Motor neuron (in vitro differentiated cells): ENCODE measurements at regions not wholly inside any gene's neighbourhood (a gene's known extent, or its start where the extent isn't known, plus 50 kb on each side); places are given as distances from the start of the nearest gene placed in this dataset.

ENCODE experiments used
- ATAC-seq, 8 experiments: fragments of 200-7000 bp; cut with Tn5 transposase; replicated peaks in 6 of 8; 2 replicates each; pipeline ENCODE4 v1.8.0; 2021; ENCODE audit warnings: mild to moderate bottlenecking in 8 of 8, moderate library complexity in 8 of 8
- H3K27ac ChIP-seq, 2 donors: fragments of 250-450 bp; sonication (Bioruptor Pico); 2 replicates each; pipeline ENCODE4 v1.9.0; 2021; ENCODE audit warnings: antibody characterized with exemption in 2 of 2, mild to moderate bottlenecking in 2 of 2, moderate library complexity in 1 of 2
- H3K4me1 ChIP-seq, 2 donors: fragments of 250-450 bp; sonication (Bioruptor Pico); replicated peaks in 1 of 2; 2 replicates each; pipeline ENCODE4 v1.6.1; 2021; ENCODE audit warnings: antibody characterized with exemption in 2 of 2, mild to moderate bottlenecking in 2 of 2, moderate library complexity in 1 of 2
- H3K4me3 ChIP-seq, 5 donors: fragments of 250-450 bp; sonication (Bioruptor Pico); 2 replicates each; pipeline ENCODE4 v1.9.0; 2021; ENCODE audit warnings: antibody characterized with exemption in 5 of 5, mild to moderate bottlenecking in 5 of 5, moderate library complexity in 4 of 5
- WGBS, 10 experiments: fragments of 450-650 bp; shearing (Covaris generic); methylation state at CpG; one replicate each; pipeline ENCODE4 v1.0.0; 2022; 5-methylcytosine and 5-hydroxymethylcytosine counted together
- in situ Hi-C, 9 experiments: fragments of 400-800 bp; cut with MboI; loops; one replicate each; pipeline ENCODE4 v1.15.0; 2021; ENCODE audit warnings: low sequenced_read_pairs in 9 of 9, low pct_unique_long_range_greater_than_20kb in 2 of 9; ENCODE audit not compliant: unreplicated experiment in 9 of 9

DNA sequence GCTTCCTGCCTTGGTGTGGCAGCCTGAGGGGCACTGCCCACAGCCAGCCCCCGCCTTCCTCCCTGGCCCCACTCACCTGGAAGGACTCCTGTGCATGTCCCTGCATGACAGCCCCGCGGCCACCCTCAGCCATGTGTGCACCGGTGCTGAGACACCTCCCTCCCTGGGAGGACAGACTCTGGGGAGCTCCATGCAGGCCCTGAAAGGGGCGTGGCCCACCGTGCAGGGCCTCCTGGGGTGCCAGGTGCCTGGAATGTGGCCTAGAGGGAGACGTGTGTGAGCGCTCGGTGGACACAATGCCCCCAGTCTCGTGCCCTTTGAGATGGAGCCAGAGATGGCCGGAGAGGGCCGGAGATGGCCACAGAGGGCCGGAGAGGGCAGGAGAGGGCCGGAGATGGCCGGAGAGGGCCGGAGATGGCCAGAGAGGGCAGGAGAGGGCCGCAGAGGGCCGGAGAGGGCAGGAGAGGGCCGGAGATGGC, 59.1 kb upstream of the PPP2R2D start:
- WGBS, 10 experiments: 45 to 100% (median 70%) methylated on average over 2 to 6 of the region's 19 CpGs; no CpG with 5 or more reads in 5 of the 10 experiments
- Histone ChIP-seq H3K27ac (no peak overlapping the region), H3K4me3 (no peak overlapping the region), H3K4me1 (no peaks in the 10 kb centered on the region)
- peak in 2 of 8 experiments; percentile 7 to 8 for ATAC-seq
- in situ Hi-C loops: no loop called here

DNA sequence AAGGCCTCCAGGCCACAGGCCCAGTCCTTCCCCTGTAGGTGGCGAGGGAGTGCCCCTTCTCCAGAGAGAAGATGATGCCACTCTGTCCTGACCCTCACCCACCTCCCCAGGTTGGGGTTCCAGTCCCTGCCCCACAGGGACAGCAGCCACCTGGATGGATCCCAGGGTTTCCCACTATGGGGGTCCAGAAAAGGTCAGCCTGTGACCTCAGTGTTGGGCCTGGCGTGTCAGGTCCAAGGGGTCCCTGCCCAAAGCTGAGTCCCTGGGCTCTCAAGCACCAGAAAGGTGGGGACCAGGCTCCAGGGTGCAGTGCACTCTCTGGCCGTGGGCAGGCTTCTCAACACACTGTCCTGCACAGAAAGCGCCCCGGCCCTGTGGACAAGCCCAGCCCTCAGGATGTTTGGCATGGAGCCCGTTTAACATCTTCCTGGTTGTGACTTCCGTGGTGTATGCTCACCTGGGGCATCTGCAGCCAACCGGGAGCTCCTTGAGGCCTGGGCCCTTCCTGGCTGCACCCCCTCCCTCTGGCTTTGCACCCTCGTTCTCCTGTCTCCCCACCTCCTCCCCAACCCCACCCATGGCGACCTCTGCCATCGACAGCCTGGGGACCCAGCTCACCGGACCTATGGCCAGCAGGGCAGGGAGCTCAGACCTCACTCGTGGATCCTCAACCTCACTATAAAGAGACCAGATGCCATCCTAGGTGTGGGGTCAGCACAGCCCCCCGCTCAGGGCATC, 58.3 kb upstream of the PPP2R2D start:
- 67 to 93% methylated on average over 1 to 3 of the region's 14 CpGs; no CpG with 5 or more reads in 8 of the 10 experiments for WGBS, 10 experiments
- in situ Hi-C loops: no loop called here
- H3K4me1 ChIP-seq: no peaks in the 10 kb centered on the region
- no peak overlapping the region for H3K4me3 ChIP-seq
- no peak for ATAC-seq
- no peak overlapping the region for H3K27ac ChIP-seq

- H3K27ac ChIP-seq: no peak overlapping the region
- H3K4me3 ChIP-seq: no peak overlapping the region
- in situ Hi-C loops: no loop called here
- whole genome bisulfite sequencing, 10 experiments: 80 to 94% (median 85%) methylated on average over 2 to 3 of the region's 8 CpGs; no CpG with 5 or more reads in 7 of the 10 experiments
- no peaks in the 10 kb centered on the region for H3K4me1 ChIP-seq
- ATAC-seq: no peak
Measured at GRCh38 chr10:131843089-131843595, 57.7 kb upstream of the PPP2R2D start.

DNA sequence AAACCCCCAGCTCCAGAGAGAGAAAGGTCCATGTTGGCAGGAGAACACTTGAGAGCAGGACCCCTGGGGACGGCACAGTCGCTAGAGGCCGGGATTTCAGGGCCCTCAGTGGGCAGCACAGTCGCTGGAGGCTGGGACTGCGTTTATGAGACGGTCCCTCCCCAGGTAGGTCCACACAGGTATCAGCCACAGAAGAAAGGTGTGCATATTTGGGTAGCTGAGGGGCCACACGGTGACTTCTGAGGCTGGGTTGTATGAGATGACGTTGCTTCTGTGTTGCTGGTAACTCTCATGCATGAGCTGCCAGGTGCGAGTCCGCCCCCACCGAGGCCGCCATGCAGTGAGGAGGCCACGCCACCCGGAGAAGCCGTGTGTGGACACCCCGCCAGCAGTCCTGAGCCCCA, 56.9 kb upstream of the PPP2R2D start:
- Histone ChIP-seq H3K27ac (no peak overlapping the region), H3K4me1 (no peaks in the 10 kb centered on the region), H3K4me3 (no peak overlapping the region)
- in situ Hi-C loops: no loop called here
- 0 to 100% (median 48%) methylated on average over 1 to 8 of the region's 16 CpGs; no CpG with 5 or more reads in 6 of the 10 experiments for WGBS, 10 experiments
- ATAC-seq: no peak

- in situ Hi-C loops: no loop called here
- ATAC-seq: no peak
- no peaks in the 10 kb centered on the region for H3K4me1 ChIP-seq
- H3K27ac ChIP-seq: no peak overlapping the region
- H3K4me3 ChIP-seq: no peak overlapping the region
- 0 to 90% (median 84%) methylated on average over 1 to 18 of the region's 22 CpGs; no CpG with 5 or more reads in 3 of the 10 experiments for WGBS, 10 experiments
Measured at GRCh38 chr10:131844529-131845084, 56.2 kb upstream of the PPP2R2D start.

- 20 to 93% (median 80%) methylated on average over 1 to 11 of the region's 26 CpGs; no CpG with 5 or more reads in 3 of the 10 experiments for WGBS, 10 experiments
- no peak overlapping the region for H3K4me3 ChIP-seq
- no peak overlapping the region for H3K27ac ChIP-seq
- no peaks in the 10 kb centered on the region for H3K4me1 ChIP-seq
- ATAC-seq: peak in 3 of 8 experiments; percentile 41 to 77 (median 47)
- in situ Hi-C loops: no loop called here
Measured at GRCh38 chr10:131845505-131846239, 55.1 kb upstream of the PPP2R2D start.

- no peaks in the 10 kb centered on the region for H3K4me1 ChIP-seq
- no peak overlapping the region for H3K27ac ChIP-seq
- in situ Hi-C loops: no loop called here
- peak in 2 of 8 experiments; percentile 12 to 14 for ATAC-seq
- no peak overlapping the region for H3K4me3 ChIP-seq
- WGBS, 10 experiments: 0 to 80% (median 35%) methylated on average over 1 to 9 of the region's 26 CpGs; no CpG with 5 or more reads in 2 of the 10 experiments
Measured at GRCh38 chr10:131846240-131847101, 54.3 kb upstream of the PPP2R2D start.

DNA sequence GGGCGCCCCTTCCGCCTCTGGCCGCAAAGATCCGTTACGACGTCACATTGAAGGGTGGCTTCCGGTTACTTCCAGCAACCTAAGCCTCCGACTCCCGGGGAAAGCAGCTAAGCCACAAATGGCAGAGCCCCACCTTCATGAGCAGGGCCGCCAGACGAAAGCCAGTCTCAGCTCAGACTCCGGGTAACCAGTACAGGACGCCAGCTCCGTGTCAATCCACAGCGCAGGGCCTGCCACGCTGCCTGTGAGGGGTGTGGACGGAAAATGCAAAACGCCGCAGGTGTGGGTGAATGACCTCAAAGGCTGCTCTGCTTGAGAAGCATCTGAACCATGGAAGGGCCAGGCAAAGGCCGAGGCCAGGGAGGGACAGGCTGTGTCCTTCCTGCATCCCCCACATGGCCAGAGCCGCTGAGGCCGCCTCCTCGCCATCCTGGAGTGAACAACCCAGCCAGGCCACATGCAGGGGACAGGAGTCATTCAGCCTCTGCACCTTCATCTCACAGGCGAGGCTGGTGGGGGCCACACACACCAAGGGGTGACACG, 53.5 kb upstream of the PPP2R2D start:
- Histone ChIP-seq H3K27ac (no peak overlapping the region), H3K4me3 (no peak overlapping the region), H3K4me1 (no peaks in the 10 kb centered on the region)
- no peak for ATAC-seq
- whole genome bisulfite sequencing, 10 experiments: 60 to 100% (median 96%) methylated on average over 1 to 13 of the region's 25 CpGs; no CpG with 5 or more reads in 5 of the 10 experiments
- in situ Hi-C loops: no loop called here

DNA sequence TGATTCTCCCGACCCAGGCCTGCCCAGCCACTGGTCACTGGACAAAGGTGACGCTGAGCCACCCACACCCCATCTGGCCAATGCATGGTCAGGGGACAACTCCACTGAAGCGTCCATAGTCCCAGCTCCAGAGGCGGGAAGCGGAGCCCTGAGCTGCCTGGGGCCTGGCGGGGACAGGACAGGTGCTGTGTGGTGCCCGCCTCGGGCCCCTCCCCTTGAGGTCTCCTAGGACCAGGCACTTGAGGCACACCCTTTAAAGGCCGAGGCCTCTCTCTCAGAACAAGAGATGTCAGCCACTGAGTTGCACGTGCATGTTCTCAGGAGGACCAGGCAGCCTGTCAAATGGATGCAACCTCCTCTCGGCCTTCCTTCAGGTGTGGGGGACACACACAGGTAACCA, 52.5 kb upstream of the PPP2R2D start:
- H3K27ac ChIP-seq: no peak overlapping the region
- no peaks in the 10 kb centered on the region for H3K4me1 ChIP-seq
- in situ Hi-C loops: no loop called here
- H3K4me3 ChIP-seq: no peak overlapping the region
- WGBS, 10 experiments: 20 to 100% (median 40%) methylated on average over 1 to 4 of the region's 11 CpGs; no CpG with 5 or more reads in 5 of the 10 experiments
- no peak for ATAC-seq

DNA sequence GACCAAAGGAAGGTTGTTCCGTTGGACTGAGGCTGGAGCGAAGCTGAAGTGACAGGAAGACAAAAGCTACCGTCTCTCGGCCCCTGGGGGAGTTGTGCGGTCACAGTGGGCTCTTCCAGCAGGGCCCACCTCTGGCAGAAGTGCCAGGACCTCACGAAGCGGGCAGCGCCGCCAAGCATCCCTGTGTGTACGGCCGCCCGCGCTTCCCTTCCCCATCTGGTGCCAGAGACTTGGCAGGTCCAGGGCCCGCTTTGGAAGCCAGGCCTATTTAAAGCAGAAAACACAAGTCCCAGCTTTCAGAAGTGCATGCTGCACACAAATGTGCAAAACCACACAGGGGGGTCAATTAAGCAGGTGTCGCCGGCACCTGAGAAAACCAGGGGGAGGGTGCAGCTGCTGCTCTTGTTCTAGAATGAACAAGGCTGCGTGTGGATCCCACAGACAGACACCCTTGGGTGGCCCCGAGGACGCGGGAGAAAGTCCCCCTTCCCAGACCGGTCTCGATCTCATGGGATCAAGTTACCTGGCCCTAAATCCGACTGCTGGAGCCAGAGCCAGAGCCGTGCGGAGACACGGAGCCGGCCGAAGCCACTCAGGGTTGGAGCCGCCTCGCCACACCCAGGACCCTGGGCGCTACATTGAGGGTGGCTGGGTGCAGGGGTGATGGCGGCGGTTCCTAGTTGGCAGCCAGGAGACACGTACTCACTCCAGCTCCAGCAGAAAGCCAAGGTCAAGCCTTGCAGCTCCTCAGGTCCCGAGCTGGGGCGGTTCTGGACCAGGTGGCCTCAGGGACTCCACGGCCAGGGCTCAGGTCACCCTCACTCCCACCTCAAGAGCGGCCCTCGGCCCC, 51.8 kb upstream of the PPP2R2D start:
- Histone ChIP-seq H3K4me3 (no peak overlapping the region), H3K4me1 (no peaks in the 10 kb centered on the region), H3K27ac (no peak overlapping the region)
- ATAC-seq: no peak
- in situ Hi-C loops: no loop called here
- WGBS, 10 experiments: 80 to 92% (median 88%) methylated on average over 1 to 18 of the region's 39 CpGs; no CpG with 5 or more reads in 5 of the 10 experiments

- no peak overlapping the region for H3K27ac ChIP-seq
- WGBS, 10 experiments: 83 to 90% (median 83%) methylated on average over 1 to 11 of the region's 29 CpGs; no CpG with 5 or more reads in 5 of the 10 experiments
- in situ Hi-C loops: loop anchor here in 2 of 9 experiments (25.0 kb wide), 3 partner anchors 487 to 1662 kb away; no protein-coding TSS in a partner anchor
- no peaks in the 10 kb centered on the region for H3K4me1 ChIP-seq
- no peak for ATAC-seq
- no peak overlapping the region for H3K4me3 ChIP-seq
Measured at GRCh38 chr10:131849591-131850382, 51.0 kb upstream of the PPP2R2D start.
